ENCODE measurements at regions not wholly inside any gene's neighbourhood (a gene's known extent, or its start where the extent isn't known, plus 50 kb on each side); places are given as distances from the start of the nearest gene placed in this dataset.
"Not testable (repeated sequence)": the region's sequence is repeated elsewhere in the genome, so short reads cannot be mapped to it uniquely, and the experiment has no call there.

DNA sequence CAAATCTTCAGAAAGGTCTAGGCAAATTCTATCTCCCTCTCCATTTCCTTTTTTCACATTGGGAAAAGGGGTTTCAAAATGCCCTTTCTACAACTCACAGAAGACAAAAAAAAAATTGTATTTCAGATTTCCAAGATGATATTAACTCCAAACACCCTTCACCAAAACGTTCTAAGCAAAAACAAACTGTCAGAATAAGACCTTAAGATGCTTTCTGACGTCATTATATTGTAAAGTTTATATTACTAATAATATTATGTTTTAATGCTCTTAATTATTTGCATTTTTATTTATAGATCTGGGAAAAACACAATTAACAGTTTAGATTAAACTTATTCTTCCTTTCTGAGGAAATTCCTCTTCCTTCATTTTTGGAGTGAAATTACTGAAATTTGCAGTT lies 624.2 kb downstream of the GALC start:
- Histone ChIP-seq H3K4me1 (replicated peaks in 1 of 2) (no peaks in the 10 kb centered on the region), H3K9me3 (replicated peaks in 1 of 3) (no peaks in the 10 kb centered on the region), H3K27me3 (no peaks in the 10 kb centered on the region), H3K27ac (no peak overlapping the region), H3K4me3 (no peak overlapping the region), H3K36me3 (replicated peaks in 1 of 2) (no peaks in the 10 kb centered on the region)
- no peak for DNase-seq
- intact Hi-C loops (cut with DNase I) = no loop called here
- 62 to 67% (median 66%) methylated on average over 2 of the region's 2 CpGs for WGBS, 4 donors
- no peak for TF ChIP-seq CTCF (IDR thresholded peaks at IDR 0.05)
- TF ChIP-seq POLR2A (IDR thresholded peaks at IDR 0.05) = no peak

DNA sequence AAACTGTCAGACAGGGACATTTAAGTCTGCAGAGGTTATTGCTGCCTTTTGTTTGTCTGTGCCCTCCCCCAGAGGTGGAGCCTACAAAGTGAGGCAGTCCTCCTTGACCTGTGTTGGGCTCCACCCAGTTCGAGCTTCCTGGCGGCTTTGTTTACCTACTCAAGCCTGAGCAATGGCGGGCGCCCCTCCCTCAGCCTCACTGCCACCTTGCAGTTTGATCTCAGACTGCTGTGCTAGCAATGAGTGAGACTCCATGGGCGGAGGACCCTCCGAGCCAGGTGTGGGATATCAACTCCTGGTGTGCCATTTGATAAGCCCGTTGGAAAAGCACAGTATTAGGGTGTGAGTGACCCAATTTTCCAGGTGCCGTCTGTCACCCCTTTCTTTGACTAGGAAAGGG lies 632.7 kb downstream of the GALC start:
- H3K9me3 ChIP-seq (replicated peaks in 1 of 3); intact Hi-C loops (cut with DNase I); H3K4me1 ChIP-seq (replicated peaks in 1 of 2); H3K36me3 ChIP-seq (replicated peaks in 1 of 2); DNase-seq; H3K27ac ChIP-seq; H3K27me3 ChIP-seq; H3K4me3 ChIP-seq: not testable (repeated sequence)
- WGBS, 4 donors = 83 to 94% (median 87%) methylated on average over 3 to 8 of the region's 8 CpGs

- TF ChIP-seq POLR2A (IDR thresholded peaks at IDR 0.05) (no peak), CTCF (IDR thresholded peaks at IDR 0.05) (no peak)
- WGBS, 4 donors = 81 to 87% (median 84%) methylated on average over 6 to 7 of the region's 7 CpGs
- Histone ChIP-seq H3K27me3 (no peaks in the 10 kb centered on the region), H3K36me3 (replicated peaks in 1 of 2) (no peaks in the 10 kb centered on the region), H3K27ac (no peak overlapping the region), H3K9me3 (replicated peaks in 1 of 3) (no peaks in the 10 kb centered on the region), H3K4me3 (no peak overlapping the region), H3K4me1 (replicated peaks in 1 of 2) (no peaks in the 10 kb centered on the region)
- intact Hi-C loops (cut with DNase I) = no loop called here
- DNase-seq = no peak
These were observed 642.0 kb downstream of the GALC start for GRCh38 chr14:87351007-87351406.

GRCh38 chr14:87349921-87350320 lies 643.1 kb downstream of the GALC start:
- Histone ChIP-seq H3K36me3 (replicated peaks in 1 of 2) (no peaks in the 10 kb centered on the region), H3K4me3 (no peak overlapping the region), H3K27me3 (no peaks in the 10 kb centered on the region), H3K27ac (no peak overlapping the region), H3K4me1 (replicated peaks in 1 of 2) (no peaks in the 10 kb centered on the region), H3K9me3 (replicated peaks in 1 of 3) (no peaks in the 10 kb centered on the region)
- no peak for DNase-seq
- WGBS, 4 donors = 71 to 96% (median 93%) methylated on average over 3 of the region's 3 CpGs
- intact Hi-C loops (cut with DNase I) = no loop called here
- TF ChIP-seq POLR2A (IDR thresholded peaks at IDR 0.05) (no peak), CTCF (IDR thresholded peaks at IDR 0.05) (no peak)

DNA sequence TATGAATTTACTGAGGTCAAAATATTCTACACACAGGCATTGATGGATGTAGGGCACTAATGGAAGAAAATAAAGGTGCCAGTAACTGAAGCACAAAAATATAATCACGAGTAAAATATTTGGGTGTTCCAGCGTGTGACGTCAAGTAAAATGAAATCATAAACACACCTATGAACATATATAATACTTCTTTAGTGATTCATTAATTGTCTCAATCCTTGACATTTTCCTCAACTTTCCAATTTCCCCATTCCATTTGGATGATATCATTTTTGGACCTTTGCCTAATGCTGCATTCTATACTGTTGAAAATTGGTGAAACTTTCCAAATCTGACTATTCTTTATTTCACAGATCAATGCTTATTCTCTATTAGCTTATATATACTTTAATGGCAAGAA lies 649.3 kb downstream of the GALC start:
- no peak overlapping the region for H3K27ac ChIP-seq
- H3K9me3 ChIP-seq (replicated peaks in 1 of 3) = no peaks in the 10 kb centered on the region
- no peaks in the 10 kb centered on the region for H3K36me3 ChIP-seq (replicated peaks in 1 of 2)
- no peak overlapping the region for H3K4me3 ChIP-seq
- WGBS, 4 donors = 54 to 87% (median 70%) methylated on average over 3 of the region's 3 CpGs
- H3K27me3 ChIP-seq = no peaks in the 10 kb centered on the region
- intact Hi-C loops (cut with DNase I) = no loop called here
- H3K4me1 ChIP-seq (replicated peaks in 1 of 2) = no peaks in the 10 kb centered on the region
- no peak for TF ChIP-seq POLR2A (IDR thresholded peaks at IDR 0.05)
- DNase-seq = no peak

All from adrenal gland (tissue), 9 donors.